ENCODE measurements at regions not wholly inside any gene's neighbourhood (a gene's known extent, or its start where the extent isn't known, plus 50 kb on each side); places are given as distances from the start of the nearest gene placed in this dataset.

DNA sequence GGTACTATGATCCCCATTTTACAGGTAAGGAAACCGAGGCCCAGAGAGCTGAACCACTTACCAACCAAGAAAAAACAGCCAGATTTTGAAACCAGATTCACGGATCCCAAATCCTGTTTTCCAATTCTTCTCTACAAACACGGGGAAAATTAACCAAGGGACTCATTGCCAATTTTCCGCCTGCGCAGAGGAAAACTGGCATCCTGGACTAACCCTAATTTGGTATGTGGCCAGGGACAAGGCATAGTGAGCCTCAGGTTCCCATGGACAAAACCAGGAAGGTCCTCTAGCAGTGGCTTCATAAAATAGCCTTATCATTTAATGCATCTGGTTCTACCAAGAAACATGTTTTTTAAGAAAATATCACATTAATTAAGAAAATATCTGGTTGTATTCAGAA, 517.3 kb downstream of the MED13L start:
- H4K20me1 ChIP-seq (ENCODE audit: insufficient read depth): no peaks in the 10 kb centered on the region
- no peak overlapping the region for H3K27ac ChIP-seq (ENCODE audit: low read length)
- H3K27me3 ChIP-seq (ENCODE audit: insufficient read depth, low read depth, low read length): peaks cover 68% of the 10 kb centered on the region
- no peaks in the 10 kb centered on the region for H3K9me2 ChIP-seq (ENCODE audit: insufficient read depth, low read length)
- H3K36me3 ChIP-seq (ENCODE audit: insufficient read depth, low read length): no peaks in the 10 kb centered on the region
- no peak overlapping the region for H2AFZ ChIP-seq (ENCODE audit: low read depth, low read length)
- H3F3A ChIP-seq (ENCODE audit: insufficient read depth, low read length, poor library complexity, severe bottlenecking): no peaks in the 10 kb centered on the region
- no peaks in the 10 kb centered on the region for H3K79me2 ChIP-seq (replicated peaks; ENCODE audit: insufficient read depth, low read length)
- no peaks in the 10 kb centered on the region for H3K9me3 ChIP-seq (ENCODE audit: low read length)
- TF ChIP-seq EZH2 (IDR thresholded peaks at IDR 0.05; ENCODE audit: borderline replicate concordance, insufficient read depth, low read length, poor library complexity, severe bottlenecking): no peak
- no peak overlapping the region for H3K4me2 ChIP-seq (ENCODE audit: low read length)
- H3K9ac ChIP-seq (ENCODE audit: low read length): no peak overlapping the region
- H3K4me3 ChIP-seq (ENCODE audit: low read length): no peak overlapping the region

DNA sequence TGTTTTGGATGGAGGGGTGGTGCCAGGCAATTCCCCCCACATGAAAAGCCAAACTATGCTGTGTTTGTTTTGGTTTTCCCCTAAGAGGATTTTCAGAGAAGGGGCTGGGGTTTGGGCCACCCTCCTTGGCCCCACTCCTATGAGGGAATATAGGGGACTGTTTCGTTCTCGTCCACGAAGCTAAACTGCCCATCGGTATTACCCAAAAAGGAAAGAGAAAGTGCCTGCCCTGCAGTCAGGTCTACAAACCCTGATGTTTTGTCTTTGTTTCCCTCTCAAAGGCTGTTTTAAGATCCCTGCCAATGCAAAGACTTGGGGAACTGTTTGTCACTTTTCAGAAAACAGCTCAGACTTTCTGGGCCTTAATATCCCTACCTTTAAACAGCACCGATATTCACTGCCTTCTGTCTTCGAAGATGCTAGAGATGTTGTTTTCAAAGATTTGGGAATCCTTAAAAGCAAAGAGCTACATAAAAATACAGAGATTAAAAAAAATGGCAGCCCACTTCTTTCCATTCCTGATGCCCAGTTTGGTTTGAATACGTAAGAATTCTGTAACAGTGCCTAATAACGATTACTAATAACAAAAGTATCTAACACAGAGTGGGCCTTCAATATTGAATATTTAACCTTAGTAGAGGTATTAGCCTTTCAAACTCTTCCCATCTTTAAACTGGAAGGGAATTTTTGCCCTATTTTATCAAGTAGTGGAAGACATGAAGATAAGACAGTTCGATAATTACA, 518.4 kb downstream of the MED13L start:
- Histone ChIP-seq H3K4me3 (ENCODE audit: low read length) (no peak overlapping the region), H3K79me2 (replicated peaks; ENCODE audit: insufficient read depth, low read length) (no peaks in the 10 kb centered on the region), H3K36me3 (ENCODE audit: insufficient read depth, low read length) (no peaks in the 10 kb centered on the region), H2AFZ (ENCODE audit: low read depth, low read length) (no peak overlapping the region), H3K9ac (ENCODE audit: low read length) (no peak overlapping the region), H3K9me2 (ENCODE audit: insufficient read depth, low read length) (no peaks in the 10 kb centered on the region), H3K9me3 (ENCODE audit: low read length) (no peaks in the 10 kb centered on the region), H3K27me3 (ENCODE audit: insufficient read depth, low read depth, low read length) (peaks cover 80% of the 10 kb centered on the region), H4K20me1 (ENCODE audit: insufficient read depth) (no peaks in the 10 kb centered on the region), H3F3A (ENCODE audit: insufficient read depth, low read length, poor library complexity, severe bottlenecking) (no peaks in the 10 kb centered on the region), H3K4me2 (ENCODE audit: low read length) (no peak overlapping the region), H3K27ac (ENCODE audit: low read length) (no peak overlapping the region)
- no peak for TF ChIP-seq EZH2 (IDR thresholded peaks at IDR 0.05; ENCODE audit: borderline replicate concordance, insufficient read depth, low read length, poor library complexity, severe bottlenecking)
- TF ChIP-seq, protein P1, sequence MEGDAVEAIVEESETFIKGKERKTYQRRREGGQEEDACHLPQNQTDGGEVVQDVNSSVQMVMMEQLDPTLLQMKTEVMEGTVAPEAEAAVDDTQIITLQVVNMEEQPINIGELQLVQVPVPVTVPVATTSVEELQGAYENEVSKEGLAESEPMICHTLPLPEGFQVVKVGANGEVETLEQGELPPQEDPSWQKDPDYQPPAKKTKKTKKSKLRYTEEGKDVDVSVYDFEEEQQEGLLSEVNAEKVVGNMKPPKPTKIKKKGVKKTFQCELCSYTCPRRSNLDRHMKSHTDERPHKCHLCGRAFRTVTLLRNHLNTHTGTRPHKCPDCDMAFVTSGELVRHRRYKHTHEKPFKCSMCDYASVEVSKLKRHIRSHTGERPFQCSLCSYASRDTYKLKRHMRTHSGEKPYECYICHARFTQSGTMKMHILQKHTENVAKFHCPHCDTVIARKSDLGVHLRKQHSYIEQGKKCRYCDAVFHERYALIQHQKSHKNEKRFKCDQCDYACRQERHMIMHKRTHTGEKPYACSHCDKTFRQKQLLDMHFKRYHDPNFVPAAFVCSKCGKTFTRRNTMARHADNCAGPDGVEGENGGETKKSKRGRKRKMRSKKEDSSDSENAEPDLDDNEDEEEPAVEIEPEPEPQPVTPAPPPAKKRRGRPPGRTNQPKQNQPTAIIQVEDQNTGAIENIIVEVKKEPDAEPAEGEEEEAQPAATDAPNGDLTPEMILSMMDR (IDR thresholded peaks at IDR 0.05; ENCODE audit: poor library complexity, severe bottlenecking): no peak

DNA sequence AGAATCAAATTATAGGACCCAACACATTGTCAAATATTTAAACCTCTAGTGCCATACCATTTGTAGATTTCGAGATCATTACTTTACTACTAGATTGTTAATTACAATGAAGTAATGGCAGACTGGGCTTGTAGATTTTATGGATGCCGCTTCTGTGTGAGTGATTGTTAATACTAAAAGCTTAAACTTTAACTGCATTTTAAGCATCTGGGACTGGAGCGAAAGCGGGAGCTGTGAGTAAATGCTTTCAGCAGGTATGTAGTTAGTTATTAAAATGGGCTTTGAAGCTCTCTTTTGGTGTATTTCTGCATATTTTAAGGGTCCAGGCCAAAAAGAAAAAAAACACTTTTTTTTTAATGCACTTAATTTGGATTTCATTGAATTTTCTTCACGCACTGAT, 519.3 kb downstream of the MED13L start:
- Histone ChIP-seq H3K4me3 (ENCODE audit: low read length) (no peak overlapping the region), H3K9me3 (ENCODE audit: low read length) (no peaks in the 10 kb centered on the region), H3K4me2 (ENCODE audit: low read length) (no peak overlapping the region), H3K27me3 (ENCODE audit: insufficient read depth, low read depth, low read length) (peaks cover 89% of the 10 kb centered on the region), H2AFZ (ENCODE audit: low read depth, low read length) (no peak overlapping the region), H3K79me2 (replicated peaks; ENCODE audit: insufficient read depth, low read length) (no peaks in the 10 kb centered on the region), H3K36me3 (ENCODE audit: insufficient read depth, low read length) (no peaks in the 10 kb centered on the region), H3K9ac (ENCODE audit: low read length) (no peak overlapping the region), H4K20me1 (ENCODE audit: insufficient read depth) (no peaks in the 10 kb centered on the region), H3K9me2 (ENCODE audit: insufficient read depth, low read length) (no peaks in the 10 kb centered on the region), H3F3A (ENCODE audit: insufficient read depth, low read length, poor library complexity, severe bottlenecking) (no peaks in the 10 kb centered on the region), H3K27ac (ENCODE audit: low read length) (no peak overlapping the region)
- TF ChIP-seq MXI1 (conservative IDR thresholded peaks at IDR 0.05; ENCODE audit: poor library complexity, severe bottlenecking): no peak
- TF ChIP-seq, protein P1 (IDR thresholded peaks at IDR 0.05; ENCODE audit: poor library complexity, severe bottlenecking): no peak
- no peak for TF ChIP-seq RAD21 (conservative IDR thresholded peaks at IDR 0.05)
- TF ChIP-seq EP300 (conservative IDR thresholded peaks at IDR 0.05; ENCODE audit: poor library complexity, severe bottlenecking): no peak
- TF ChIP-seq TAF1 (IDR thresholded peaks at IDR 0.05; ENCODE audit: low read depth): no peak
- TF ChIP-seq, protein P2, sequence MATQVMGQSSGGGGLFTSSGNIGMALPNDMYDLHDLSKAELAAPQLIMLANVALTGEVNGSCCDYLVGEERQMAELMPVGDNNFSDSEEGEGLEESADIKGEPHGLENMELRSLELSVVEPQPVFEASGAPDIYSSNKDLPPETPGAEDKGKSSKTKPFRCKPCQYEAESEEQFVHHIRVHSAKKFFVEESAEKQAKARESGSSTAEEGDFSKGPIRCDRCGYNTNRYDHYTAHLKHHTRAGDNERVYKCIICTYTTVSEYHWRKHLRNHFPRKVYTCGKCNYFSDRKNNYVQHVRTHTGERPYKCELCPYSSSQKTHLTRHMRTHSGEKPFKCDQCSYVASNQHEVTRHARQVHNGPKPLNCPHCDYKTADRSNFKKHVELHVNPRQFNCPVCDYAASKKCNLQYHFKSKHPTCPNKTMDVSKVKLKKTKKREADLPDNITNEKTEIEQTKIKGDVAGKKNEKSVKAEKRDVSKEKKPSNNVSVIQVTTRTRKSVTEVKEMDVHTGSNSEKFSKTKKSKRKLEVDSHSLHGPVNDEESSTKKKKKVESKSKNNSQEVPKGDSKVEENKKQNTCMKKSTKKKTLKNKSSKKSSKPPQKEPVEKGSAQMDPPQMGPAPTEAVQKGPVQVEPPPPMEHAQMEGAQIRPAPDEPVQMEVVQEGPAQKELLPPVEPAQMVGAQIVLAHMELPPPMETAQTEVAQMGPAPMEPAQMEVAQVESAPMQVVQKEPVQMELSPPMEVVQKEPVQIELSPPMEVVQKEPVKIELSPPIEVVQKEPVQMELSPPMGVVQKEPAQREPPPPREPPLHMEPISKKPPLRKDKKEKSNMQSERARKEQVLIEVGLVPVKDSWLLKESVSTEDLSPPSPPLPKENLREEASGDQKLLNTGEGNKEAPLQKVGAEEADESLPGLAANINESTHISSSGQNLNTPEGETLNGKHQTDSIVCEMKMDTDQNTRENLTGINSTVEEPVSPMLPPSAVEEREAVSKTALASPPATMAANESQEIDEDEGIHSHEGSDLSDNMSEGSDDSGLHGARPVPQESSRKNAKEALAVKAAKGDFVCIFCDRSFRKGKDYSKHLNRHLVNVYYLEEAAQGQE (IDR thresholded peaks at IDR 0.05; ENCODE audit: borderline replicate concordance): no peak
- TF ChIP-seq EZH2 (IDR thresholded peaks at IDR 0.05; ENCODE audit: borderline replicate concordance, insufficient read depth, low read length, poor library complexity, severe bottlenecking): no peak
- TF ChIP-seq POLR2AphosphoS5 (IDR thresholded peaks at IDR 0.05): no peak
- TF ChIP-seq SMC3 (conservative IDR thresholded peaks at IDR 0.05; ENCODE audit: poor library complexity): no peak
